ENCODE measurements at regions not wholly inside any gene's neighbourhood (a gene's known extent, or its start where the extent isn't known, plus 50 kb on each side); places are given as distances from the start of the nearest gene placed in this dataset.

GRCh38 chr4:176843710-176844109, 51.0 kb upstream of the VEGFC start:
- no peak for TF ChIP-seq POLR2AphosphoS5 (IDR thresholded peaks at IDR 0.05; ENCODE audit: borderline replicate concordance, low read depth, low read length)
- TF ChIP-seq EZH2 (IDR thresholded peaks at IDR 0.05): no peak
